ENCODE measurements at regions not wholly inside any gene's neighbourhood (a gene's known extent, or its start where the extent isn't known, plus 50 kb on each side); places are given as distances from the start of the nearest gene placed in this dataset.

GRCh38 chrX:22944945-22945344 lies 54.8 kb upstream of the DDX53 start:
- intact Hi-C loops (cut with DNase I; ENCODE audit: low total_unique reads), result no loop called here
- H3K4me3 ChIP-seq, result no peak overlapping the region
- H3K4me1 ChIP-seq, result no peaks in the 10 kb centered on the region
- no peak for TF ChIP-seq POLR2A (IDR thresholded peaks at IDR 0.05)
- TF ChIP-seq, protein P1, sequence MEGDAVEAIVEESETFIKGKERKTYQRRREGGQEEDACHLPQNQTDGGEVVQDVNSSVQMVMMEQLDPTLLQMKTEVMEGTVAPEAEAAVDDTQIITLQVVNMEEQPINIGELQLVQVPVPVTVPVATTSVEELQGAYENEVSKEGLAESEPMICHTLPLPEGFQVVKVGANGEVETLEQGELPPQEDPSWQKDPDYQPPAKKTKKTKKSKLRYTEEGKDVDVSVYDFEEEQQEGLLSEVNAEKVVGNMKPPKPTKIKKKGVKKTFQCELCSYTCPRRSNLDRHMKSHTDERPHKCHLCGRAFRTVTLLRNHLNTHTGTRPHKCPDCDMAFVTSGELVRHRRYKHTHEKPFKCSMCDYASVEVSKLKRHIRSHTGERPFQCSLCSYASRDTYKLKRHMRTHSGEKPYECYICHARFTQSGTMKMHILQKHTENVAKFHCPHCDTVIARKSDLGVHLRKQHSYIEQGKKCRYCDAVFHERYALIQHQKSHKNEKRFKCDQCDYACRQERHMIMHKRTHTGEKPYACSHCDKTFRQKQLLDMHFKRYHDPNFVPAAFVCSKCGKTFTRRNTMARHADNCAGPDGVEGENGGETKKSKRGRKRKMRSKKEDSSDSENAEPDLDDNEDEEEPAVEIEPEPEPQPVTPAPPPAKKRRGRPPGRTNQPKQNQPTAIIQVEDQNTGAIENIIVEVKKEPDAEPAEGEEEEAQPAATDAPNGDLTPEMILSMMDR (IDR thresholded peaks at IDR 0.05), result no peak
- no peaks in the 10 kb centered on the region for H3K9me3 ChIP-seq
- H3K27ac ChIP-seq, result no peak overlapping the region
- WGBS, 2 donors, result 88 to 91% methylated on average over 1 of the region's 1 CpG
- no peaks in the 10 kb centered on the region for H3K36me3 ChIP-seq (ENCODE audit: low read depth, missing control alignments)
- H3K27me3 ChIP-seq, result no peaks in the 10 kb centered on the region
- no peak for DNase-seq

Small RNA genes lying in the stretch of these regions (small RNA-seq; reads per million reads assigned to genes)
- 0 reads per million in 2 donors for gene RNU6-266P

Measured in testis (tissue), 2 donors.